GM23248 (cell line): ENCODE measurements at regions not wholly inside any gene's neighbourhood (a gene's known extent, or its start where the extent isn't known, plus 50 kb on each side); places are given as distances from the start of the nearest gene placed in this dataset.
"Not testable (repeated sequence)": the region's sequence is repeated elsewhere in the genome, so short reads cannot be mapped to it uniquely, and the experiment has no call there.

Experiments used
- EZH2 ChIP-seq: fragments of 200-600 bp; sonication (generic); IDR thresholded peaks from 2 replicates; pipeline ENCODE4 v1.6.1; 2018; ENCODE audit warnings: antibody characterized with exemption, mild to moderate bottlenecking; ENCODE audit not compliant: insufficient read depth, poor library complexity, severe bottlenecking
- EZH2phosphoT487 ChIP-seq: fragments of 200-600 bp; sonication (generic); IDR thresholded peaks from 2 replicates; pipeline ENCODE4 v1.6.1; 2018; ENCODE audit warnings: antibody characterized with exemption, moderate library complexity, mild to moderate bottlenecking, low read depth; ENCODE audit not compliant: insufficient read depth

DNA sequence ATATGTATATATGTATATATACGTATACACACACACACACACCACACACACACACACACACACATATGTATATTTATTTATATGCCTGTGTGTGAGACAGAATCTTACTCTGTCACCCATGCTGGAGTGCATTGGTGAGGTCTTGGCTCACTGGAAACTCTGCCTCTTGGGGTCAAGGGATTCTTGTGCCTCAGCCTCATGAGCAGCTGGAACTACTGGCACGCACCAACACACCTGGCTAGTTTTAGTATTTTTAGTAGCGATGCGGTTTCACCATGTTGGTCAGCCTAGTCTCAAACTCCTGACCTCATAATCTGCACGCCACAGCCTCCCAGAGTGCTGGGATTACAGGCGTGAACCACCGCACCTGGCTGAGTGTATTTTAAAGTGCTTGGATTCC is 85.1 kb downstream of the HSFY1 start:
- TF ChIP-seq EZH2phosphoT487, EZH2: not testable (repeated sequence)
